ENCODE measurements at regions not wholly inside any gene's neighbourhood (a gene's known extent, or its start where the extent isn't known, plus 50 kb on each side); places are given as distances from the start of the nearest gene placed in this dataset.

DNA sequence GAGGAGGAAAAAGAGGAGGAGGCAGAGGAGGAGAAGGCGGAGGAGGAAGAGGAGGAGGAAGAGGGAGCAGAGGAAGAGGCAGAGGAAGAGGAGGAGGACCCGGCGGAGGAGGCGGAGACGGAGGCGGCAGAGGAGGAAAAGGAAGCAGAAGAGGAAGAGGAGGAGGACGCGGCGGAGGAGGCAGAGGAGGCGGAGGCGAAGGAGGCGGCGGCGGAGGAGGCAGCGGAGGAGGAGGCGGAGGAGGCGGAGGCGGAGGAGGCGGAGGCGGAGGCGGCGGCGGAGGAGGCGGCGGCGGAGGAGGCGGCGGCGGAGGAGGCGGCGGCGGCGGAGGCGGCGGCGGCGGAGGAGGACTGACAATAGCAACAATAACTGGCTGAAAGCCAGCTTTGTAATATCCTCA is 616.6 kb downstream of the TBC1D22A start:
- H3K4me3 ChIP-seq: no peak overlapping the region
- no peaks in the 10 kb centered on the region for H3K4me1 ChIP-seq
- H3K27me3 ChIP-seq: peaks cover 0 to 22% of the 10 kb centered on the region in 2 donors
- DNase-seq (peak in 1 of 4 donors; percentile 63), ATAC-seq (no peak)
- no peak overlapping the region for H3K27ac ChIP-seq
- intact Hi-C loops (cut with DNase I): no loop called here
- H3K9me3 ChIP-seq: no peaks in the 10 kb centered on the region
- no peaks in the 10 kb centered on the region for H3K36me3 ChIP-seq
- TF ChIP-seq, protein P1, sequence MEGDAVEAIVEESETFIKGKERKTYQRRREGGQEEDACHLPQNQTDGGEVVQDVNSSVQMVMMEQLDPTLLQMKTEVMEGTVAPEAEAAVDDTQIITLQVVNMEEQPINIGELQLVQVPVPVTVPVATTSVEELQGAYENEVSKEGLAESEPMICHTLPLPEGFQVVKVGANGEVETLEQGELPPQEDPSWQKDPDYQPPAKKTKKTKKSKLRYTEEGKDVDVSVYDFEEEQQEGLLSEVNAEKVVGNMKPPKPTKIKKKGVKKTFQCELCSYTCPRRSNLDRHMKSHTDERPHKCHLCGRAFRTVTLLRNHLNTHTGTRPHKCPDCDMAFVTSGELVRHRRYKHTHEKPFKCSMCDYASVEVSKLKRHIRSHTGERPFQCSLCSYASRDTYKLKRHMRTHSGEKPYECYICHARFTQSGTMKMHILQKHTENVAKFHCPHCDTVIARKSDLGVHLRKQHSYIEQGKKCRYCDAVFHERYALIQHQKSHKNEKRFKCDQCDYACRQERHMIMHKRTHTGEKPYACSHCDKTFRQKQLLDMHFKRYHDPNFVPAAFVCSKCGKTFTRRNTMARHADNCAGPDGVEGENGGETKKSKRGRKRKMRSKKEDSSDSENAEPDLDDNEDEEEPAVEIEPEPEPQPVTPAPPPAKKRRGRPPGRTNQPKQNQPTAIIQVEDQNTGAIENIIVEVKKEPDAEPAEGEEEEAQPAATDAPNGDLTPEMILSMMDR (IDR thresholded peaks at IDR 0.05): no peak

DNA sequence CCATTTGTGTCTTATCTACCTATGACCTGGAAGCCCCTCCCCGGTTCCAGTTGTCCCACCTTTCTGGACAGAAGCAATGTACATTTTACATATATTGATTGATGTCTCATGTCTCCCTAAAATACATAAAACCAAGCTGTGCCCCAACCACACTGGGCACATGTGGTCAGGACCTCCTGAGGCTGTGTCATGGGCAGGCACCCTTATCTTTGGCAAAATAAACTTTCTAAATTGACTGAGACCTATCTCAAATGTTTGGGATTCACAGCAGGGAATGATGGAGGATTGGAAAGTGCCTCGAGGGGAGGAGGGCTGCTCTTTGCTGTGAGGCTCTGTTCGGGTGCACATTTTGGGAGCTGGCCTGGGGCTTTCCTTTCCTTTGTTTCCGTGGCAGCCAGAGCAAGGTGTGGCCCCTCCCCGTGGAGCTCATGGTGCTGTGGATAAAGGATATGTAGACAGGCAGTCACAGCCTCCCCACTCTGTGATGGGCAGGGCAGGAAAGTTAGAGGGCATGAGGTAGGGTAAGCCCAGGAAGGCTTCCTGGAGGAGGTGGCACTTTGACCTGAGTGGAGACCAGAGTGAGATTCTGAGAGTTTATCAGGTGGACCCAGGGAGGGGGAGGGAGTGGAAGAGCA is 615.6 kb downstream of the TBC1D22A start:
- TF ChIP-seq, protein P1 (IDR thresholded peaks at IDR 0.05): no peak
- H3K27ac ChIP-seq: no peak overlapping the region
- H3K36me3 ChIP-seq: no peaks in the 10 kb centered on the region
- peaks cover 0 to 28% of the 10 kb centered on the region in 2 donors for H3K27me3 ChIP-seq
- no peaks in the 10 kb centered on the region for H3K9me3 ChIP-seq
- H3K4me1 ChIP-seq: no peaks in the 10 kb centered on the region
- ATAC-seq (no peak), DNase-seq (no peak)
- no peak overlapping the region for H3K4me3 ChIP-seq
- intact Hi-C loops (cut with DNase I): no loop called here

DNA sequence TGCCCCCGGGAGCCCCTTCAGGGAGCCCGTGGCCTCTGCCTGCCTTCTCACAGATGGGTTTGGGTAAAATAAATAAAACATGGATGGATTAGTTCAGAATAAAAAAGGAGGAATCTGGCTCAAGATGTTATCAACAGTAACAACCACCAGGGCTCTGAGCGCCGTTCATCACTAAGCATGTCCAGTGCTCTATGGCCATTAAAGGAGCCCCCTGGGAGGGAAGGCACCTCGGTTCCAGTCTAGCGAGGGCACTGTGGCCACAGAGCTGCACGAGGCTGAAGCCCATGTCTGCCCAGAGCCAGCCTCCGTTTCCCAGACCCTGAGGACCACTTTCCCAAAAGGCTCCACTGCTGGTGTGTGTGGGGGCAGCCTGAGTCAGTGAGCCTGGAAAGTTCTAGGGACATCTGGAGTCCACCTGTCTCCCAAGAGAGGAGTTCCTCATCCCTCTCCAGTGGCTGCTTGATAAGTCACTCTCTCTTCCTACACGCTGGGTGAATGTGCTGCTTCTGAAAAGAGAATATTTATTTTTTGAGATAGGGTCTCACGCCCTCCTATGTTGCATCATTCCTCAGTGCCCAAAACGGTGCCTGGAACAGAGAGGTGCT is 614.6 kb downstream of the TBC1D22A start:
- TF ChIP-seq, protein P1 (IDR thresholded peaks at IDR 0.05): no peak
- intact Hi-C loops (cut with DNase I): no loop called here
- ATAC-seq: no peak
- no peaks in the 10 kb centered on the region for H3K4me1 ChIP-seq
- no peak overlapping the region for H3K27ac ChIP-seq
- H3K27me3 ChIP-seq: peaks cover 0 to 28% of the 10 kb centered on the region in 2 donors
- no peak for DNase-seq
- H3K9me3 ChIP-seq: no peaks in the 10 kb centered on the region
- H3K4me3 ChIP-seq: no peak overlapping the region
- no peaks in the 10 kb centered on the region for H3K36me3 ChIP-seq

DNA sequence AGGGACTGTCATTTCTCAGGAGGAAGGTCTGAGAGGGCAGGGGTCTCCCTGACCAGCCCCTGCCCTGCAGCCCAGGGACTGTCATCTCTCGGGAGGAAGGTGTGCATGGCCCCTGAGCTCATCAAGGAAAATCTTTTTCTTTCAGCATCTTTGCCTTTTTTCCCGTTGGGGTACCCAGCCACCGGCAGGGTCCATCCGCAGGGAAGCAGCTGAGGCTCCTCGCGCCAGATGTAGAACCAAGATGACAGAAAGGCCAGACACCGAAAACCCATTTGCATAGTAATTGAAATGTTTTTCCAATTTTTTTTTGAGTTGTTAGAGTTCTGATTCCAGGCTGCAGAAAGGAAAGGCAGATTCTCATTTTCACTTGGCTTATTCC is 613.9 kb downstream of the TBC1D22A start:
- DNase-seq (no peak), ATAC-seq (no peak)
- Histone ChIP-seq H3K27me3 (peaks cover 0 to 28% of the 10 kb centered on the region in 2 donors), H3K4me3 (no peak overlapping the region), H3K36me3 (no peaks in the 10 kb centered on the region), H3K27ac (no peak overlapping the region), H3K4me1 (no peaks in the 10 kb centered on the region), H3K9me3 (no peaks in the 10 kb centered on the region)
- intact Hi-C loops (cut with DNase I): no loop called here
- TF ChIP-seq, protein P1 (IDR thresholded peaks at IDR 0.05): no peak

DNA sequence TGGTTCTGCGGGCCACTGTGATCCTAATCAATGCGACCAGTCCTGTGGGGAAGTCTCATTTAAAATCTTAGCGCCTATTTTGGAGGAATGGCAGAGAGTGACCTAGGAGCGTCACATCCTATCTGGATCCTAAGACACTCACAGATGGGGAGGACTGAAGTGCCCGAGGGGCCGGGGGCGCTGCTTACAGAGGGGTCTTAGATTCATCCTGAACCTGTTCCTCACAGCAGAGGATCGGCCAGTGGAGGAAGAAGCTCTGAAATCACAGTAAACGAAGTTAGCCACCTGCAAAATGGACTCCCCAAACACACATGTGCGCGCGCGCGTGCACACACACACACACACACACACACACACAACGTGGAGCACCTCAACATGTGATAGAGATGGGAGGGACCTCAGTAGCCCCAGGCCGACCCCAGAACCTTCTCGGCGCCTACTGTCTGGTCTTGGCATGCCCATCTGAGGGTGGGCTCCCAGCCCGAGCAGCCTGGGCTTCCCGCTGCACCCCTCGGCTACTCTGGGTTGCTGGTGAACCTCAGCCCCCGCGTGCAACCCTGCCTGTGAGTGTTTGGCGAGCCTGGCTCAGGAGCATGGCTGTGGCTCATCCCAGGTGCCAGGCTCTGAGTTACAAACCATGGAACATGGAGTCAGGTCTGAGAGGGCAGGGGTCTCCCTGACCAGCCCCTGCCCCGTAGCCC is 613.3 kb downstream of the TBC1D22A start:
- Histone ChIP-seq H3K4me1 (no peaks in the 10 kb centered on the region), H3K36me3 (no peaks in the 10 kb centered on the region), H3K27me3 (peaks cover 0 to 28% of the 10 kb centered on the region in 2 donors), H3K9me3 (no peaks in the 10 kb centered on the region), H3K27ac (no peak overlapping the region), H3K4me3 (no peak overlapping the region)
- DNase-seq: peak in 1 of 4 donors; percentile 58
- intact Hi-C loops (cut with DNase I): no loop called here
- no peak for ATAC-seq
- TF ChIP-seq, protein P1 (IDR thresholded peaks at IDR 0.05): no peak

Data from left lung (tissue), 4 donors.